Stimulated activated naive CD8-positive, alpha-beta T cell treated with anti-CD3 and anti-CD28 coated beads, Interleukin-15, amount 100 ng/mL, for 72 hours (primary cell): ENCODE measurements at regions not wholly inside any gene's neighbourhood (a gene's known extent, or its start where the extent isn't known, plus 50 kb on each side); places are given as distances from the start of the nearest gene placed in this dataset.

Source experiments
- ATAC-seq: fragments of 150-1000 bp; cut with Tn5 transposase; 2 replicates; pipeline ENCODE4 v1.10.0; 2021; ENCODE audit warnings: mild to moderate bottlenecking, moderate library complexity
- DNase-seq, 2 donors: peaks; one replicate each; pipeline ENCODE4 v3.0.0; 2021 to 2022
- H3K27ac Mint-ChIP-seq, 2 donors: one replicate each; pipeline ENCODE4 v1.8.0; 2022; ENCODE audit warnings: mild to moderate bottlenecking in 2 of 2, mixed read lengths in 2 of 2, moderate library complexity in 2 of 2
- H3K27me3 Mint-ChIP-seq: one replicate; pipeline ENCODE4 v1.8.0; 2022; ENCODE audit warnings: mixed read lengths
- H3K4me1 Mint-ChIP-seq: one replicate; pipeline ENCODE4 v1.8.0; 2022; ENCODE audit warnings: mild to moderate bottlenecking, mixed read lengths
- H3K4me3 Mint-ChIP-seq, 2 donors: one replicate each; pipeline ENCODE4 v1.8.0; 2022; ENCODE audit warnings: mild to moderate bottlenecking in 2 of 2, mixed read lengths in 2 of 2, moderate library complexity in 1 of 2
- H3K9me3 Mint-ChIP-seq, 2 donors: one replicate each; pipeline ENCODE4 v1.8.0; 2022; ENCODE audit warnings: mixed read lengths in 2 of 2

DNA sequence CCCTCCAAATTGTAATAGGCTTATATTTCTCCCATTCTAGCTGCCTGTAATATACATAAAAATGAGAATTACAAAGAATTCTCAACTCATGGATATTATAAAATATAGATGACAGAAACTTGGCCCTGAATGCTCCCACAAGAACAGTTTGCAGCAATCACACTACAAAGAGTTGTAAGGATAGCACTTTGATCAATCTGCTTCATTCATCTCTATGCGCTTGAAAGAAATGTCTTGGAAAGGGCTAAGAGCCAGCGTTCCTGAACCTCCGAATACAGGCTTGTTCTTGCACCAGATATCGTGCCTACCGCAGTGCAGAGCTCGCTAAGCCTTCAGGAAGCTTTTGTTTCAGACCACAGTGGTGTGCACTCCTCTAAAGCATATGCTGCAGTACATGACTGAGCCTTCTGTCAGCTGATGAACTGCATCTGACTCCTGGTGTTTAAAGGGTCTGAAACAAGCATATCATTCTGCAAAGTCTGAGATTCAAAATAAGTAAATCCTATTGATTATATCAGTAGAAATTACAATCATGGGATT lies 417.6 kb upstream of the ZFP42 start:
- ATAC-seq = no peak
- H3K27ac Mint-ChIP-seq = no peak overlapping the region
- peaks cover 0 to 6% of the 10 kb centered on the region in 2 donors for H3K9me3 Mint-ChIP-seq
- no peaks in the 10 kb centered on the region for H3K4me1 Mint-ChIP-seq
- no peaks in the 10 kb centered on the region for H3K27me3 Mint-ChIP-seq
- H3K4me3 Mint-ChIP-seq = no peak overlapping the region
- no peak for DNase-seq

GRCh38 chr4:187586892-187587291 lies 408.7 kb upstream of the ZFP42 start:
- H3K4me1 Mint-ChIP-seq = no peaks in the 10 kb centered on the region
- H3K27ac Mint-ChIP-seq = no peak overlapping the region

DNA sequence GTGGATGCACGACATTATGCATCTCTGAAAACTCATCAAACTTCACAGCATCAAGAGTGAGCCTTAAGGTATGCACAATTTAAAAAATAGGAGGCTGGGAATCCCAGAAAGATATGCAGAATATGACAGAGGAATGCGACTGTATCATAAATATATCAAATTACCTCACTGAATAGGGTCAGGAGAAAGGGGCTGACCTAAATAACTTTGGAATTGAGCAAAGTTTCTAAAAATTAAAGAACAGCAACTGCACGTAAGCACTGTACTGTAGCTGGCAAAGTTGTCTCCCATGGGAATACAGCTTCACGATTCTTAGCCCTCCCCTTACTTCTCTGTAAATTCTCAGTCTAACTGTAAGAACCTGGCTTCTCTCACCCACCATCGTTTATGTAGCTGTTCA lies 397.4 kb upstream of the ZFP42 start:
- no peaks in the 10 kb centered on the region for H3K4me1 Mint-ChIP-seq
- H3K27me3 Mint-ChIP-seq = no peaks in the 10 kb centered on the region
- DNase-seq (no peak), ATAC-seq (no peak)
- no peak overlapping the region for H3K4me3 Mint-ChIP-seq
- peaks cover 4 to 7% of the 10 kb centered on the region in 2 donors for H3K9me3 Mint-ChIP-seq
- H3K27ac Mint-ChIP-seq = no peak overlapping the region

More at GRCh38 chr4:187586892-187587291, 408.7 kb upstream of the ZFP42 start:
- DNase-seq (no peak), ATAC-seq (no peak)
- no peak overlapping the region for H3K4me3 Mint-ChIP-seq
- H3K9me3 Mint-ChIP-seq = peaks cover 6 to 10% of the 10 kb centered on the region in 2 donors
- no peaks in the 10 kb centered on the region for H3K27me3 Mint-ChIP-seq

- H3K27ac Mint-ChIP-seq = no peak overlapping the region
Measured at GRCh38 chr4:187602339-187603092, 393.1 kb upstream of the ZFP42 start.

GRCh38 chr4:187603093-187604025 lies 392.2 kb upstream of the ZFP42 start:
- ATAC-seq (no peak), DNase-seq (no peak)
- H3K27me3 Mint-ChIP-seq = no peaks in the 10 kb centered on the region
- H3K9me3 Mint-ChIP-seq = peaks cover 0 to 7% of the 10 kb centered on the region in 2 donors
- H3K27ac Mint-ChIP-seq = no peak overlapping the region
- no peak overlapping the region for H3K4me3 Mint-ChIP-seq
- no peaks in the 10 kb centered on the region for H3K4me1 Mint-ChIP-seq

More at GRCh38 chr4:187602339-187603092, 393.1 kb upstream of the ZFP42 start:
- Mint-ChIP-seq H3K4me1 (no peaks in the 10 kb centered on the region), H3K4me3 (no peak overlapping the region), H3K9me3 (peaks cover under 1 to 7% of the 10 kb centered on the region in 2 donors), H3K27me3 (no peaks in the 10 kb centered on the region)
- ATAC-seq = no peak
- no peak for DNase-seq

DNA sequence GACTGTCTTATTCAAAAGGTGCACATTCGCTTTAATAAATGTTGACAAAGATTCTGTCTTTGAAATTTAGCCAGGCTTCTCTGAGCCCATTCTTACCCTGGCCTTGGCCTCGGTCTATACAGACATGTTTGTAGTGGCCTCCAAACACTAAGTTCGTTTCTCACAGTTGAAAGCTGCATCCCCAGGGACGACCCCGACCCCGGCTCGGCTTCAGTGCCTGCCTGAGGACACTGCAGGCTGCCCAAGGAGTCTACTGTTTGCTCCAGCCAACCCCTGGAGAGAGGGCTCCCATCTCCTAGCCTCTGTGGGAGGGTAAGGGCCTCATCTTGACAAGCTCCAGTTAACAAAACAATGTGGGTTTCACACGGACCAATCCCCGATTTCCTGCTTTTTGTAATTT lies 390.6 kb upstream of the ZFP42 start:
- ATAC-seq = no peak
- peaks cover 0 to 7% of the 10 kb centered on the region in 2 donors for H3K9me3 Mint-ChIP-seq

DNA sequence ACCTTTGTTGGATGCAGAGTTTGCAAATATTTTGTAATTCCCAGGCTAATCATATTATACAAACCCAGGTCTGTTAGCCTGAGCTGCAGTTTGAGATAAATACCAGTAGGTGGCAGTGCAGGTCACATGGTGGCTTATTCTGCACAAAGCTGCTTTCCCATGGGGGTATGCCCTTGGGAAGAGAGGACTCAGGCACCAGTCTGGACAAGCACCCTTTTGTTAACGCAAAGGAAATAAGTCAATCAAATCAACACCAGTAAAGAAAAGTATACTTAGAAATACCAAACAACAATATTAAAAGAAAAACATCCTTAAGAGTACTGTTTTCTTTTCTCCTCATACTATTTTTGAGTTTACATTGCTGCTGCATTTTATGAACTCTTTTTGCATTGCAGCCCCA lies 389.0 kb upstream of the ZFP42 start:
- ATAC-seq = no peak
- H3K4me3 Mint-ChIP-seq = no peak overlapping the region
- no peak for DNase-seq
- no peak overlapping the region for H3K27ac Mint-ChIP-seq
- H3K4me1 Mint-ChIP-seq = no peaks in the 10 kb centered on the region
- H3K9me3 Mint-ChIP-seq = no peaks in the 10 kb centered on the region
- no peaks in the 10 kb centered on the region for H3K27me3 Mint-ChIP-seq

More for the DNA sequence above, 390.6 kb upstream of the ZFP42 start:
- DNase-seq = no peak
- Mint-ChIP-seq H3K27me3 (no peaks in the 10 kb centered on the region), H3K4me1 (no peaks in the 10 kb centered on the region), H3K4me3 (no peak overlapping the region), H3K27ac (no peak overlapping the region)

DNA sequence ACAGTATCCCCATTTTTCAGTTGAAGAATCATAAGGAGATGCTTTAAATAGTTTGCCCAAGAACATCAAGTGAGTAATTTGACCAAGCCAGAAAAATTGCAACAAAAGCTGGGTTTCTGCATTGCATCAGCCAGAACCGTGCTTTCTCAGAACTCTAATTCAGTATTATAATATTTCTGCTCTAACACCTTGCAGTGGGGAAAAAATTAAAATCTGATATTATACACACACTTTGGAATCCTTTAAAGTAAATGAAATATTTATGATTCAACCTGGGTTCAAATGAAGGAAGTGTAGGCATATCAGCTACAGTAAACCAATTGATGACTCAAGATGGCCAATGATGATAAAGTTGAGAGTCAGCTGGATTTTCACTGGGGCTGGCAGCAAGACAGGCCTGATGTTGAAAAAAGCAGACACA lies 387.6 kb upstream of the ZFP42 start:
- no peak for ATAC-seq
- H3K4me3 Mint-ChIP-seq = no peak overlapping the region
- H3K4me1 Mint-ChIP-seq = no peaks in the 10 kb centered on the region
- H3K27ac Mint-ChIP-seq = no peak overlapping the region
- no peaks in the 10 kb centered on the region for H3K9me3 Mint-ChIP-seq
- H3K27me3 Mint-ChIP-seq = no peaks in the 10 kb centered on the region
- no peak for DNase-seq

- Mint-ChIP-seq H3K4me3 (no peak overlapping the region), H3K27me3 (no peaks in the 10 kb centered on the region), H3K4me1 (no peaks in the 10 kb centered on the region), H3K27ac (no peak overlapping the region), H3K9me3 (no peaks in the 10 kb centered on the region)
- DNase-seq (no peak), ATAC-seq (no peak)
Measured at GRCh38 chr4:187612301-187612700, 383.3 kb upstream of the ZFP42 start.

DNA sequence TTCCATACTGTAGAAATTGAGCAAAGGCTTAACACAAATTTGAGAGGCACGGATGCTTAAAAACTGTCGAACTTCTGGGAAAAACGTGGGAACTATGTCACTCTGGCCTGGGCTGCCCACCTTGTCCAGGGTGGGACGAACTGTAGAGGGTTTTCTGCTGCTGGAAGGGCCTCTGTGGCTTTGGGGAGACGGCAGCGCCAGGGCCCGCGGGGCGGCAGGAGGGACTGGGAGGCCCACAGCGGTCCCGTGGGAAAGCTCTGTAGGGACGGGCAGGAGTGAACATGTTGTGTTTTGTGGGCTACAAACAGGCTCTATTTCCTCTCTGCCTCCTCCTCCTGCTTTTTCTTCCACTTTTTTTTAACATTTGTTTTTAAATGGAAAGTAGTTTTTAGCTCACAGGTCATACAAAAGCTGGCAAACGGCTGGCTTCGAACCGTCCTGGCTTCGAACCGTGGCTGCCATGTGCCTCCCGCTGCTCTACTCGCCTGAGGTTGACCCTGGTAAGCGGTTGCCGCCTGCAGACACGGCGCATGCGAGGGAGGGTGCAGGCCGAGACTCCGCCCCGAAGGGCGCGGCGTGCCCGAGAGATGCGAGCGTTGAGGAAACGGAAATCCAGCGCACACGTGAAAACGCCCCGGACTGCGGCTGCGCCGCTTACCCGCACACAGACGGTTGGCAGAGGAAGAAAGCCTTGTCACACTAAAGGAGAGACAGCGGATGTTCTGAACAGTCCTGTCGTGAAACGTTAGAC lies 382.3 kb upstream of the ZFP42 start:
- H3K4me1 Mint-ChIP-seq = no peaks in the 10 kb centered on the region
- H3K27me3 Mint-ChIP-seq = no peaks in the 10 kb centered on the region
- DNase-seq (no peak), ATAC-seq (no peak)
- H3K27ac Mint-ChIP-seq = no peak overlapping the region
- H3K4me3 Mint-ChIP-seq = no peak overlapping the region
- H3K9me3 Mint-ChIP-seq = no peaks in the 10 kb centered on the region

- H3K27ac Mint-ChIP-seq = no peak overlapping the region
- H3K9me3 Mint-ChIP-seq = no peaks in the 10 kb centered on the region
- ATAC-seq = no peak
- no peak overlapping the region for H3K4me3 Mint-ChIP-seq
- DNase-seq = no peak
- no peaks in the 10 kb centered on the region for H3K27me3 Mint-ChIP-seq
- no peaks in the 10 kb centered on the region for H3K4me1 Mint-ChIP-seq
Measured at GRCh38 chr4:187615972-187616371, 379.6 kb upstream of the ZFP42 start.

GRCh38 chr4:187617113-187617512 lies 378.5 kb upstream of the ZFP42 start:
- Mint-ChIP-seq H3K27ac (peak overlapping the region in 1 of 2 donors; percentile 31), H3K9me3 (no peaks in the 10 kb centered on the region), H3K4me3 (no peak overlapping the region), H3K4me1 (no peaks in the 10 kb centered on the region), H3K27me3 (no peaks in the 10 kb centered on the region)
- no peak for ATAC-seq
- no peak for DNase-seq

GRCh38 chr4:187618701-187619281 lies 376.8 kb upstream of the ZFP42 start:
- ATAC-seq (no peak), DNase-seq (no peak)
- H3K27ac Mint-ChIP-seq = peak overlapping the region in 1 of 2 donors; percentile 65
- peaks cover 0 to 8% of the 10 kb centered on the region in 2 donors for H3K9me3 Mint-ChIP-seq
- no peak overlapping the region for H3K4me3 Mint-ChIP-seq
- no peaks in the 10 kb centered on the region for H3K4me1 Mint-ChIP-seq
- no peaks in the 10 kb centered on the region for H3K27me3 Mint-ChIP-seq

GRCh38 chr4:187619319-187619718 lies 376.3 kb upstream of the ZFP42 start:
- Mint-ChIP-seq H3K4me1 (no peaks in the 10 kb centered on the region), H3K27ac (no peak overlapping the region), H3K27me3 (no peaks in the 10 kb centered on the region), H3K9me3 (peaks cover 0 to 12% of the 10 kb centered on the region in 2 donors), H3K4me3 (no peak overlapping the region)
- no peak for ATAC-seq
- DNase-seq = no peak
